BE2C (cell line): ENCODE measurements at regions not wholly inside any gene's neighbourhood (a gene's known extent, or its start where the extent isn't known, plus 50 kb on each side); places are given as distances from the start of the nearest gene placed in this dataset.

Experiments used
- DNase-seq: peaks from one replicate; pipeline ENCODE4 v3.0.0-alpha.2; 2020
- H3K27me3 ChIP-seq: fragments of 250-450 bp; sonication (Bioruptor Pico); 2 replicates; pipeline ENCODE4 v1.5.1; 2020; ENCODE audit warnings: mild to moderate bottlenecking
- H3K36me3 ChIP-seq: fragments of 250-450 bp; sonication (Bioruptor Pico); 2 replicates; pipeline ENCODE4 v1.5.1; 2020; ENCODE audit warnings: mild to moderate bottlenecking
- H3K4me1 ChIP-seq: fragments of 250-450 bp; sonication (Bioruptor Pico); 2 replicates; pipeline ENCODE4 v1.5.1; 2020
- H3K4me3 ChIP-seq: 2 replicates; pipeline ENCODE4 v1.5.1; 2011; ENCODE audit warnings: low read depth, low read length
- H3K9me3 ChIP-seq: fragments of 250-450 bp; sonication (Bioruptor Pico); 2 replicates; pipeline ENCODE4 v1.5.1; 2020
- CTCF ChIP-seq: IDR thresholded peaks from 2 replicates; pipeline ENCODE4 v1.5.1; 2012; ENCODE audit warnings: mild to moderate bottlenecking, low read depth, low read length

- no peak for TF ChIP-seq CTCF
- Histone ChIP-seq H3K9me3 (no peaks in the 10 kb centered on the region), H3K27me3 (no peaks in the 10 kb centered on the region), H3K4me3 (no peak overlapping the region), H3K4me1 (no peaks in the 10 kb centered on the region), H3K36me3 (no peaks in the 10 kb centered on the region)
- DNase-seq = no peak
Measured at GRCh38 chr9:107064378-107064777, 201.4 kb downstream of the ZNF462 start.

- DNase-seq = no peak
- no peaks in the 10 kb centered on the region for H3K27me3 ChIP-seq
- no peaks in the 10 kb centered on the region for H3K9me3 ChIP-seq
- TF ChIP-seq CTCF = no peak
- no peaks in the 10 kb centered on the region for H3K4me1 ChIP-seq
- no peaks in the 10 kb centered on the region for H3K36me3 ChIP-seq
- no peak overlapping the region for H3K4me3 ChIP-seq
Measured at GRCh38 chr9:107065549-107065948, 202.6 kb downstream of the ZNF462 start.

GRCh38 chr9:107067739-107068416 lies 204.9 kb downstream of the ZNF462 start:
- Histone ChIP-seq H3K9me3 (no peaks in the 10 kb centered on the region), H3K27me3 (no peaks in the 10 kb centered on the region), H3K4me3 (no peak overlapping the region), H3K4me1 (no peaks in the 10 kb centered on the region), H3K36me3 (no peaks in the 10 kb centered on the region)
- DNase-seq = no peak
- no peak for TF ChIP-seq CTCF

- H3K9me3 ChIP-seq = no peaks in the 10 kb centered on the region
- no peak for DNase-seq
- no peak for TF ChIP-seq CTCF
- H3K27me3 ChIP-seq = no peaks in the 10 kb centered on the region
- no peaks in the 10 kb centered on the region for H3K4me1 ChIP-seq
- H3K4me3 ChIP-seq = no peak overlapping the region
- H3K36me3 ChIP-seq = no peaks in the 10 kb centered on the region
Measured at GRCh38 chr9:107068581-107068980, 205.6 kb downstream of the ZNF462 start.

- Histone ChIP-seq H3K27me3 (no peaks in the 10 kb centered on the region), H3K4me1 (no peaks in the 10 kb centered on the region), H3K4me3 (no peak overlapping the region), H3K36me3 (no peaks in the 10 kb centered on the region), H3K9me3 (no peaks in the 10 kb centered on the region)
- no peak for DNase-seq
- TF ChIP-seq CTCF = no peak
Measured at GRCh38 chr9:107070586-107070985, 207.6 kb downstream of the ZNF462 start.

GRCh38 chr9:107078061-107078460 lies 205.0 kb upstream of the RAD23B start:
- no peak for DNase-seq
- no peak overlapping the region for H3K4me3 ChIP-seq
- no peaks in the 10 kb centered on the region for H3K4me1 ChIP-seq
- TF ChIP-seq CTCF = no peak
- no peaks in the 10 kb centered on the region for H3K9me3 ChIP-seq
- no peaks in the 10 kb centered on the region for H3K36me3 ChIP-seq
- peaks cover 10% of the 10 kb centered on the region; the same call in 1 of the 2 replicates for H3K27me3 ChIP-seq
